ENCODE measurements at regions not wholly inside any gene's neighbourhood (a gene's known extent, or its start where the extent isn't known, plus 50 kb on each side); places are given as distances from the start of the nearest gene placed in this dataset.

- Mint-ChIP-seq H3K27ac (no peak overlapping the region), H3K9me3 (peaks cover 6% of the 10 kb centered on the region), H3K4me1 (no peaks in the 10 kb centered on the region), H3K36me3 (ENCODE audit: low read depth) (no peaks in the 10 kb centered on the region), H3K4me3 (no peak overlapping the region), H3K27me3 (no peaks in the 10 kb centered on the region)
- no peak for DNase-seq
- TF ChIP-seq, protein P1, sequence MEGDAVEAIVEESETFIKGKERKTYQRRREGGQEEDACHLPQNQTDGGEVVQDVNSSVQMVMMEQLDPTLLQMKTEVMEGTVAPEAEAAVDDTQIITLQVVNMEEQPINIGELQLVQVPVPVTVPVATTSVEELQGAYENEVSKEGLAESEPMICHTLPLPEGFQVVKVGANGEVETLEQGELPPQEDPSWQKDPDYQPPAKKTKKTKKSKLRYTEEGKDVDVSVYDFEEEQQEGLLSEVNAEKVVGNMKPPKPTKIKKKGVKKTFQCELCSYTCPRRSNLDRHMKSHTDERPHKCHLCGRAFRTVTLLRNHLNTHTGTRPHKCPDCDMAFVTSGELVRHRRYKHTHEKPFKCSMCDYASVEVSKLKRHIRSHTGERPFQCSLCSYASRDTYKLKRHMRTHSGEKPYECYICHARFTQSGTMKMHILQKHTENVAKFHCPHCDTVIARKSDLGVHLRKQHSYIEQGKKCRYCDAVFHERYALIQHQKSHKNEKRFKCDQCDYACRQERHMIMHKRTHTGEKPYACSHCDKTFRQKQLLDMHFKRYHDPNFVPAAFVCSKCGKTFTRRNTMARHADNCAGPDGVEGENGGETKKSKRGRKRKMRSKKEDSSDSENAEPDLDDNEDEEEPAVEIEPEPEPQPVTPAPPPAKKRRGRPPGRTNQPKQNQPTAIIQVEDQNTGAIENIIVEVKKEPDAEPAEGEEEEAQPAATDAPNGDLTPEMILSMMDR (IDR thresholded peaks at IDR 0.05) = no peak
- intact Hi-C loops (cut with micrococcal nuclease) = no loop called here
- no peak for ATAC-seq (ENCODE audit: low read depth)
- ChIA-PET CTCF (no interaction called here), POLR2A (no interaction called here)
Observed at GRCh38 chr7:84879570-84880325, 307.1 kb downstream of the SEMA3D start.

GRCh38 chr7:84877943-84878570, 308.8 kb downstream of the SEMA3D start:
- ATAC-seq (ENCODE audit: low read depth) (no peak), DNase-seq (no peak)
- Mint-ChIP-seq H3K27ac (no peak overlapping the region), H3K27me3 (no peaks in the 10 kb centered on the region), H3K9me3 (peaks cover 3% of the 10 kb centered on the region), H3K36me3 (ENCODE audit: low read depth) (no peaks in the 10 kb centered on the region), H3K4me3 (no peak overlapping the region), H3K4me1 (no peaks in the 10 kb centered on the region)
- TF ChIP-seq, protein P1 (IDR thresholded peaks at IDR 0.05) = no peak
- intact Hi-C loops (cut with micrococcal nuclease) = no loop called here
- ChIA-PET POLR2A (no interaction called here), CTCF (no interaction called here)

GRCh38 chr7:84876061-84876821, 310.6 kb downstream of the SEMA3D start:
- intact Hi-C loops (cut with micrococcal nuclease) = no loop called here
- ChIA-PET CTCF (no interaction called here), POLR2A (no interaction called here)
- DNase-seq (no peak), ATAC-seq (ENCODE audit: low read depth) (no peak)
- Mint-ChIP-seq H3K36me3 (ENCODE audit: low read depth) (no peaks in the 10 kb centered on the region), H3K4me3 (no peak overlapping the region), H3K9me3 (peaks cover 4% of the 10 kb centered on the region), H3K27ac (no peak overlapping the region), H3K4me1 (no peaks in the 10 kb centered on the region), H3K27me3 (no peaks in the 10 kb centered on the region)
- TF ChIP-seq, protein P1 (IDR thresholded peaks at IDR 0.05) = no peak

DNA sequence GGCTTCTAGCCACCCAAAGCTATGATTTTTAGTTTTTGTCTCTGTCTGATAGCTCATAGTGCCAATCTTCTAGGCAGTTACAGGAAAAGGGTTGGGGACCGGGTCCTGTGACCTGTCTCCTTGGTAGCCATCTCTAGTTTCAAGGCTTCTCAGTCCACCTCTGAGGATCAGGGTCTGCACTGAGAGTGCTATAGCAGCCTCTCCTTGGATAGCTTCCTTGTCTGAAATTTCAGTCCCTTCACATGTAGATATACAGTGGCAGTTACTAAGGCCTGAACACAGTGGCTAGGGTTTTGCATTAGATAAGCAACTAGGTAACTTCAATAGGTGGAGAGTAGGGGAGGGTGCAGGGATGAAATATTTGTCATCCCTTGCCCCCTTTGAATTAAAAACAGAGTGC, 321.3 kb downstream of the SEMA3D start:
- ChIA-PET POLR2A (no interaction called here), CTCF (no interaction called here)
- Mint-ChIP-seq H3K36me3 (ENCODE audit: low read depth) (no peaks in the 10 kb centered on the region), H3K9me3 (peaks cover 3% of the 10 kb centered on the region), H3K4me1 (no peaks in the 10 kb centered on the region), H3K27me3 (no peaks in the 10 kb centered on the region), H3K4me3 (no peak overlapping the region), H3K27ac (no peak overlapping the region)
- TF ChIP-seq, protein P1 (IDR thresholded peaks at IDR 0.05) = no peak
- no peak for ATAC-seq (ENCODE audit: low read depth)
- intact Hi-C loops (cut with micrococcal nuclease) = no loop called here
- DNase-seq = no peak

GRCh38 chr7:84857336-84857735, 329.5 kb downstream of the SEMA3D start:
- CTCF ChIA-PET = no interaction called here
- Mint-ChIP-seq H3K4me1 (no peaks in the 10 kb centered on the region), H3K36me3 (ENCODE audit: low read depth) (no peaks in the 10 kb centered on the region), H3K27ac (no peak overlapping the region), H3K27me3 (no peaks in the 10 kb centered on the region), H3K4me3 (no peak overlapping the region), H3K9me3 (peaks cover 3% of the 10 kb centered on the region)
- ATAC-seq (ENCODE audit: low read depth) (no peak), DNase-seq (no peak)
- intact Hi-C loops (cut with micrococcal nuclease) = no loop called here
- POLR2A ChIA-PET = no interaction called here
- TF ChIP-seq, protein P1 (IDR thresholded peaks at IDR 0.05) = no peak
